WTC11 (cell line): ENCODE measurements at regions not wholly inside any gene's neighbourhood (a gene's known extent, or its start where the extent isn't known, plus 50 kb on each side); places are given as distances from the start of the nearest gene placed in this dataset.
"Not testable (repeated sequence)": the region's sequence is repeated elsewhere in the genome, so short reads cannot be mapped to it uniquely, and the experiment has no call there.

Source experiments
- ATAC-seq: fragments of 200-7000 bp; cut with Tn5 transposase; 2 replicates; pipeline ENCODE4 v1.10.0; 2021; ENCODE audit warnings: mild to moderate bottlenecking, moderate library complexity
- CTCF ChIA-PET: fragments of 300-600 bp; sonication (Branson Sonifier 250); formaldehyde crosslinking; loops from one replicate; lab custom pipeline; 2021; ENCODE audit warnings: antibody characterized with exemption; lab: Charles Lee
- POLR2A ChIA-PET: fragments of 350-600 bp; sonication (Branson Sonifier 250); formaldehyde crosslinking; loops from one replicate; lab custom pipeline; 2021; ENCODE audit warnings: antibody characterized with exemption; lab: Charles Lee
- DNase-seq: peaks from one replicate; pipeline ENCODE4 v3.0.0; 2021; ENCODE audit warnings: low spot score
- H3K27ac Mint-ChIP-seq: 2 replicates; pipeline ENCODE4 v1.8.0; 2021; ENCODE audit warnings: mixed read lengths
- H3K27me3 Mint-ChIP-seq: 2 replicates; pipeline ENCODE4 v1.8.0; 2021; ENCODE audit warnings: low read depth, mild to moderate bottlenecking, moderate library complexity, mixed read lengths
- H3K36me3 Mint-ChIP-seq: 2 replicates; pipeline ENCODE4 v1.8.0; 2021; ENCODE audit warnings: mixed read lengths
- H3K4me1 Mint-ChIP-seq: 2 replicates; pipeline ENCODE4 v1.8.0; 2022; ENCODE audit warnings: mixed read lengths
- H3K4me3 Mint-ChIP-seq: 2 replicates; pipeline ENCODE4 v1.8.0; 2021; ENCODE audit warnings: mild to moderate bottlenecking, moderate library complexity, mixed read lengths
- H3K9me3 Mint-ChIP-seq: 2 replicates; pipeline ENCODE4 v1.8.0; 2021; ENCODE audit warnings: mixed read lengths
- ETV6 ChIP-seq: sonication (generic); formaldehyde crosslinking; IDR thresholded peaks from 2 replicates; pipeline ENCODE4 v1.8.1; 2022; ENCODE audit warnings: mild to moderate bottlenecking, missing genetic modification reagents
- HMGA2 ChIP-seq: fragments of 250-450 bp; sonication (Bioruptor Pico); IDR thresholded peaks from 2 replicates; pipeline ENCODE4 v1.4.0; 2021; ENCODE audit warnings: mild to moderate bottlenecking, moderate library complexity
- HMGXB4 ChIP-seq: sonication (generic); formaldehyde crosslinking; IDR thresholded peaks from 2 replicates; pipeline ENCODE4 v1.8.1; 2023; ENCODE audit warnings: mild to moderate bottlenecking, moderate library complexity, missing genetic modification reagents
- JAZF1 ChIP-seq: fragments of 250-450 bp; sonication (Bioruptor Pico); IDR thresholded peaks from 2 replicates; pipeline ENCODE4 v1.9.0; 2021; ENCODE audit warnings: moderate library complexity, mild to moderate bottlenecking, inconsistent platforms
- NFYB ChIP-seq: sonication (generic); formaldehyde crosslinking; conservative IDR thresholded peaks from 2 replicates; pipeline ENCODE4 v1.8.0; 2022; ENCODE audit warnings: low read depth, missing genetic modification reagents
- NR2C2 ChIP-seq: sonication (generic); formaldehyde crosslinking; IDR thresholded peaks from 2 replicates; pipeline ENCODE4 v1.8.0; 2022; ENCODE audit warnings: mild to moderate bottlenecking, missing genetic modification reagents
- OVOL2 ChIP-seq: fragments of 250-450 bp; sonication (Bioruptor Pico); IDR thresholded peaks from 2 replicates; pipeline ENCODE4 v1.9.0; 2021; ENCODE audit warnings: mild to moderate bottlenecking, borderline replicate concordance
- TEAD1 ChIP-seq: sonication (generic); formaldehyde crosslinking; IDR thresholded peaks from 2 replicates; pipeline ENCODE4 v1.8.0; 2022; ENCODE audit warnings: mild to moderate bottlenecking, missing genetic modification reagents
- TEAD4 ChIP-seq: sonication (generic); formaldehyde crosslinking; IDR thresholded peaks from 2 replicates; pipeline ENCODE4 v1.8.0; 2022; ENCODE audit warnings: mild to moderate bottlenecking, missing genetic modification reagents
- USF2 ChIP-seq: sonication (generic); formaldehyde crosslinking; IDR thresholded peaks from 2 replicates; pipeline ENCODE4 v1.8.1; 2023; ENCODE audit warnings: mild to moderate bottlenecking, missing genetic modification reagents, moderate library complexity
- ZBTB21 ChIP-seq: sonication (generic); formaldehyde crosslinking; IDR thresholded peaks from 2 replicates; pipeline ENCODE4 v1.8.1; 2023; ENCODE audit warnings: mild to moderate bottlenecking, missing genetic modification reagents, borderline replicate concordance
- ZNF121 ChIP-seq: sonication (generic); formaldehyde crosslinking; IDR thresholded peaks from 2 replicates; pipeline ENCODE4 v1.8.0; 2023; ENCODE audit warnings: missing genetic modification reagents
- ZNF671 ChIP-seq: fragments of 250-450 bp; sonication (Bioruptor Pico); IDR thresholded peaks from 2 replicates; pipeline ENCODE4 v1.8.0; 2021; ENCODE audit warnings: mild to moderate bottlenecking
- ZSCAN18 ChIP-seq: fragments of 250-450 bp; sonication (Bioruptor Pico); IDR thresholded peaks from 2 replicates; pipeline ENCODE4 v2.1.2; 2022; ENCODE audit warnings: mild to moderate bottlenecking, moderate library complexity
- TF ChIP-seq, protein P1 (sequence below): sonication (generic); formaldehyde crosslinking; IDR thresholded peaks from 2 replicates; pipeline ENCODE4 v1.8.1; 2022; ENCODE audit warnings: mild to moderate bottlenecking, missing genetic modification reagents, moderate library complexity, borderline replicate concordance
- TF ChIP-seq, protein P2 (sequence below): sonication (generic); formaldehyde crosslinking; IDR thresholded peaks from 2 replicates; pipeline ENCODE4 v1.8.1; 2022; ENCODE audit warnings: mild to moderate bottlenecking, moderate library complexity, missing genetic modification reagents
- TF ChIP-seq, protein P3 (sequence below): fragments of 250-450 bp; sonication (Bioruptor Pico); IDR thresholded peaks from 2 replicates; pipeline ENCODE4 v1.9.0; 2021; ENCODE audit warnings: moderate library complexity, mild to moderate bottlenecking, inconsistent platforms, borderline replicate concordance
- TF ChIP-seq, protein P4 (sequence below): fragments of 200-600 bp; IDR thresholded peaks from 2 replicates; pipeline ENCODE4 v1.8.0; 2022; ENCODE audit warnings: antibody characterized with exemption

- CTCF ChIA-PET: no interaction called here
- DNase-seq (no peak), ATAC-seq (no peak)
- H3K9me3 Mint-ChIP-seq: peaks cover 17% of the 10 kb centered on the region
- no peaks in the 10 kb centered on the region for H3K27me3 Mint-ChIP-seq
- H3K4me3 Mint-ChIP-seq: no peak overlapping the region
- H3K36me3 Mint-ChIP-seq: peaks cover 3% of the 10 kb centered on the region; the same call in 1 of the 2 replicates
- H3K4me1 Mint-ChIP-seq: no peaks in the 10 kb centered on the region
- no peak for TF ChIP-seq JAZF1 (CRISPR knock-in tag)
- no peak for TF ChIP-seq HMGXB4 (CRISPR knock-in tag)
- no peak for TF ChIP-seq TEAD1
- TF ChIP-seq, all 79 proteins: peak for 0
- H3K27ac Mint-ChIP-seq: no peak overlapping the region
- POLR2A ChIA-PET: no interaction called here
These were observed 114.7 kb upstream of the CRY1 start for GRCh38 chr12:107207931-107208525.

DNA sequence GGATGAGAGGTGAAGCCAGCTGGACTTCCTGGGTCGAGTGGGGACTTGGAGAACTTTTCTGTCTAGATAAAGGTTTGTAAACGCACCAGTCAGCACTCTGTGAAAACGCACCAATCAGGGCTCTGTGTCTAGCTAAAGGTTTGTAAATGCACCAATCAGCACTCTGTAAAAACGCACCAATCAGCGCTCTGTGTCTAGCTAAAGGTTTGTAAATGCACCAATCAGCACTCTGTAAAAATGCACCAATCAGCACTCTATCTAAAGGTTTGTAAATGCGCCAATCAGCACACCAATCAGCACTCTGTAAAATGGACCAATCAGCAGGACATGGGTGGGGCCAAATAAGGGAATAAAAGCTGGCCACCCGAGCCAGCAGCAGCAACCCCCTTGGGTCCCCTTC lies 116.4 kb upstream of the CRY1 start:
- DNase-seq, CTCF ChIA-PET, H3K4me3 Mint-ChIP-seq, H3K4me1 Mint-ChIP-seq, H3K27ac Mint-ChIP-seq, H3K36me3 Mint-ChIP-seq, POLR2A ChIA-PET, H3K27me3 Mint-ChIP-seq, ATAC-seq: not testable (repeated sequence)
- peaks cover 20% of the 10 kb centered on the region for H3K9me3 Mint-ChIP-seq
- 0 out of 2 replicates have a peak, but pooled peaks have one; percentile 14 for TF ChIP-seq NFYB (CRISPR knock-in tag)

DNA sequence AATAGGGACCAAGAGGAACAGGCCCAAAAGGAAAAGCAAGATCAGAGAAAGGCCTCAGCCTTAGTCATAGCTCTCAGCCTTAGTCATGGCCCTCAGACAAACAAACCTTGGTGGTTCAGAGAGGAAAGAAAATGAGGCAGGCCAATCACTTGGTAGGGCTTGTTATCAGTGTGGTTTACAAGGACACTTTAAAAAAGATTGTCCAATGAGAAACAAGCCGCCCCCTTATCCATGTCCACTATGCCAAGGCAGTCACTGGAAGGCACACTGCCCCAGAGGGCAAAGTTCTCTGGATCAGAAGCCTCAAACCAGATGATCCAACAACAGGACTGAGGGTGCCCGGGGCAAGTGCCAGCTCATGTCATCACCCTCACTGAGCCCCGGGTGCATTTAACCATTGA lies 121.0 kb upstream of the CRY1 start:
- H3K4me3 Mint-ChIP-seq, ATAC-seq, H3K27ac Mint-ChIP-seq, H3K4me1 Mint-ChIP-seq, DNase-seq, POLR2A ChIA-PET, H3K27me3 Mint-ChIP-seq, CTCF ChIA-PET: not testable (repeated sequence)
- H3K9me3 Mint-ChIP-seq: peaks cover 18% of the 10 kb centered on the region
- H3K36me3 Mint-ChIP-seq: peaks cover 10% of the 10 kb centered on the region

GRCh38 chr12:107216411-107216810 lies 123.1 kb upstream of the CRY1 start:
- H3K27me3 Mint-ChIP-seq, H3K4me1 Mint-ChIP-seq, DNase-seq, ATAC-seq, H3K27ac Mint-ChIP-seq, H3K9me3 Mint-ChIP-seq, POLR2A ChIA-PET, H3K36me3 Mint-ChIP-seq, H3K4me3 Mint-ChIP-seq, CTCF ChIA-PET: not testable (repeated sequence)

DNA sequence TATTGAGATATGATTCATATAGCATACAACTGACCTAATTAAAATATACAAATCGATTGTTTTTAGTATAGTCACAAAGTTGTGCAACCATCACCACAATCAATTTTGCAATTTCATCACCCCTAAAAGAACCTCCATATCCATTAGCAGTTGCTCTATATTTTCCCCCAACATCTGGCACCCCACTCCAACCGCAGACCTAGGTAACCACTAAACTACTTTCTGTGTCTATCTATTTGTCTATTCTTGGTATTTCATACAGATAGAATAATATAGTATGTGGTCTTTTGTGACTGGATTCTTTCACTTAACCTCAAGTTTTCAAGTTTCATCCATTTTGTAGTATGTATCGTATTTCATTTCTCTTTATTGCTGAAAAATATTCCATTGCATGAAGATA lies 126.0 kb upstream of the CRY1 start:
- POLR2A ChIA-PET: no interaction called here
- Mint-ChIP-seq H3K4me1 (peaks cover 9% of the 10 kb centered on the region), H3K4me3 (no peak overlapping the region), H3K27me3 (no peaks in the 10 kb centered on the region), H3K27ac (no peak overlapping the region), H3K36me3 (peaks cover 7% of the 10 kb centered on the region), H3K9me3 (no peaks in the 10 kb centered on the region; the same call in none of the 2 replicates)
- no peak for DNase-seq
- ATAC-seq: no peak
- CTCF ChIA-PET: no interaction called here
- no peak for TF ChIP-seq ZSCAN18
- TF ChIP-seq ZNF121: no peak
- TF ChIP-seq, protein P1, sequence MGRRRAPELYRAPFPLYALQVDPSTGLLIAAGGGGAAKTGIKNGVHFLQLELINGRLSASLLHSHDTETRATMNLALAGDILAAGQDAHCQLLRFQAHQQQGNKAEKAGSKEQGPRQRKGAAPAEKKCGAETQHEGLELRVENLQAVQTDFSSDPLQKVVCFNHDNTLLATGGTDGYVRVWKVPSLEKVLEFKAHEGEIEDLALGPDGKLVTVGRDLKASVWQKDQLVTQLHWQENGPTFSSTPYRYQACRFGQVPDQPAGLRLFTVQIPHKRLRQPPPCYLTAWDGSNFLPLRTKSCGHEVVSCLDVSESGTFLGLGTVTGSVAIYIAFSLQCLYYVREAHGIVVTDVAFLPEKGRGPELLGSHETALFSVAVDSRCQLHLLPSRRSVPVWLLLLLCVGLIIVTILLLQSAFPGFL (CRISPR knock-in tag): no peak
- TF ChIP-seq, protein P2, sequence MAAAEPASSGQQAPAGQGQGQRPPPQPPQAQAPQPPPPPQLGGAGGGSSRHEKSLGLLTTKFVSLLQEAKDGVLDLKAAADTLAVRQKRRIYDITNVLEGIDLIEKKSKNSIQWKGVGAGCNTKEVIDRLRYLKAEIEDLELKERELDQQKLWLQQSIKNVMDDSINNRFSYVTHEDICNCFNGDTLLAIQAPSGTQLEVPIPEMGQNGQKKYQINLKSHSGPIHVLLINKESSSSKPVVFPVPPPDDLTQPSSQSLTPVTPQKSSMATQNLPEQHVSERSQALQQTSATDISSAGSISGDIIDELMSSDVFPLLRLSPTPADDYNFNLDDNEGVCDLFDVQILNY (CRISPR knock-in tag): no peak
- TF ChIP-seq, protein P3, sequence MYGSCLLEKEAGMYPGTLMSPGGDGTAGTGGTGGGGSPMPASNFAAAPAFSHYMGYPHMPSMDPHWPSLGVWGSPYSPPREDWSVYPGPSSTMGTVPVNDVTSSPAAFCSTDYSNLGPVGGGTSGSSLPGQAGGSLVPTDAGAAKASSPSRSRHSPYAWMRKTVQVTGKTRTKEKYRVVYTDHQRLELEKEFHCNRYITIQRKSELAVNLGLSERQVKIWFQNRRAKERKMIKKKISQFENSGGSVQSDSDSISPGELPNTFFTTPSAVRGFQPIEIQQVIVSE (CRISPR knock-in tag): no peak
- no peak for TF ChIP-seq USF2
- no peak for TF ChIP-seq ZNF671
- no peak for TF ChIP-seq NR2C2 (CRISPR knock-in tag)
- TF ChIP-seq, protein P4, sequence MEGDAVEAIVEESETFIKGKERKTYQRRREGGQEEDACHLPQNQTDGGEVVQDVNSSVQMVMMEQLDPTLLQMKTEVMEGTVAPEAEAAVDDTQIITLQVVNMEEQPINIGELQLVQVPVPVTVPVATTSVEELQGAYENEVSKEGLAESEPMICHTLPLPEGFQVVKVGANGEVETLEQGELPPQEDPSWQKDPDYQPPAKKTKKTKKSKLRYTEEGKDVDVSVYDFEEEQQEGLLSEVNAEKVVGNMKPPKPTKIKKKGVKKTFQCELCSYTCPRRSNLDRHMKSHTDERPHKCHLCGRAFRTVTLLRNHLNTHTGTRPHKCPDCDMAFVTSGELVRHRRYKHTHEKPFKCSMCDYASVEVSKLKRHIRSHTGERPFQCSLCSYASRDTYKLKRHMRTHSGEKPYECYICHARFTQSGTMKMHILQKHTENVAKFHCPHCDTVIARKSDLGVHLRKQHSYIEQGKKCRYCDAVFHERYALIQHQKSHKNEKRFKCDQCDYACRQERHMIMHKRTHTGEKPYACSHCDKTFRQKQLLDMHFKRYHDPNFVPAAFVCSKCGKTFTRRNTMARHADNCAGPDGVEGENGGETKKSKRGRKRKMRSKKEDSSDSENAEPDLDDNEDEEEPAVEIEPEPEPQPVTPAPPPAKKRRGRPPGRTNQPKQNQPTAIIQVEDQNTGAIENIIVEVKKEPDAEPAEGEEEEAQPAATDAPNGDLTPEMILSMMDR: no peak
- no peak for TF ChIP-seq HMGA2
- no peak for TF ChIP-seq ETV6 (CRISPR knock-in tag)
- no peak for TF ChIP-seq ZBTB21 (CRISPR knock-in tag)
- no peak for TF ChIP-seq TEAD4 (CRISPR knock-in tag)
- no peak for TF ChIP-seq OVOL2 (CRISPR knock-in tag)
